Activated CD4-positive, CD25-positive, alpha-beta regulatory T cell (primary cell): ENCODE measurements at regions not wholly inside any gene's neighbourhood (a gene's known extent, or its start where the extent isn't known, plus 50 kb on each side); places are given as distances from the start of the nearest gene placed in this dataset.
"Not testable (repeated sequence)": the region's sequence is repeated elsewhere in the genome, so short reads cannot be mapped to it uniquely, and the experiment has no call there.

ENCODE experiments used
- DNase-seq, 4 experiments: peaks; one replicate each; lab custom pipeline; 2025; lab: John Stamatoyannopoulos, UW

DNA sequence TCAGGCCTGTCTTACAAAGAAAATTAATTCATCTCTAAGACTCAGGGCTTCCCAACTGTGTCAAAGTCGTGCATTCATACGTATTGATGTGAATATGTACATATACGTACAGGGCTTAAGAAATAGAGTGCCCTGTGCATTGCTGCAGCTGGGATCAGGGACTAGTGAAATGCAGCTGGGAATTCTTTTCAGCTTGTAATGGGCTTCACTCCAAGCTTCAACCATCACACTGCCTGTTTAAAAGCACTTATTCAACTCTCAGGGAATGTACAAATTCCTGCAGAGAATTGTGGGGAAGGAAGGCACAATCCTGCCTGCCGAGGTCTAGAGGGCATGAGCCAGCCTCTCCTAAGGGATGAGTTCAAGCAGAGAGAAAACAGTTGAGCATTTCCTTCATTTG lies 59.6 kb upstream of the MAN2A1 start:
- DNase-seq: no peak

DNA sequence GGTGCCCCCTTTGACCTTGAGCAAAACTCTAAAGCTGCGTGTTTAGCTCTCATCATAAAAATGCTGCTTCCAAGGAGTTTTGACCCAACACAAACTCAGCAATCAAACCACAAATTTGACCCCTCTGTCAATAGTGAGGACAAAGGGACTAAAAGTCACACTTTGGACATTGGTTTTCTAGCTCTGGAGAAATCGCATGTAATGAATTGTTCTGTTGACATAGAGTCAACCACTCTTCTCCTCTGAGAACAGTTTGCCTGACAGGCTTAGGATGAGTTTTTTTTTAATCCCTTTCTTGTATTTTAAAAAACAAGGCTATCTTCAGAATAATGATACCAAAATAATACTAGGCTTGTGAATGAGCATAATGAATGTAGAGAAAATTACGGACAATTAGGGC lies 61.1 kb upstream of the MAN2A1 start:
- DNase-seq: no peak

DNA sequence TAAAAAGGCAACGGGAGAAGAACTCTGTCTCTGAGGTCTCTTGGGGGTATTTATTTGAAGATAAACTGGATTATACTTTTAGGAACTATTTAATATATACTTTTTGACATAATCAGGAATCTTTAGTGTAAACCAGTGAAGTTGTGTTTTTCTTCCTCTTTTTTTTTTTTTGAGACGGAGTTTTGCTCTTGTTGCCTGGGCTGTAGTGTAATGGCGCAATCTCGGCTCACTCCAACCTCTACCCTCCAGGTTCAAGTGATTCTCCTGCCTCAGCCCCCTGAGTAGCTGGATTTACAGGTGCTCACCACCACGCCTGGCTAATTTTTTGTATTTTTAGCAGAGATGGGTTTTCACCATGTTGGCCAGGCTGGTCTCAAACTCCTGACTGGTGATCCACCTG lies 68.5 kb upstream of the MAN2A1 start:
- DNase-seq: not testable (repeated sequence)

DNA sequence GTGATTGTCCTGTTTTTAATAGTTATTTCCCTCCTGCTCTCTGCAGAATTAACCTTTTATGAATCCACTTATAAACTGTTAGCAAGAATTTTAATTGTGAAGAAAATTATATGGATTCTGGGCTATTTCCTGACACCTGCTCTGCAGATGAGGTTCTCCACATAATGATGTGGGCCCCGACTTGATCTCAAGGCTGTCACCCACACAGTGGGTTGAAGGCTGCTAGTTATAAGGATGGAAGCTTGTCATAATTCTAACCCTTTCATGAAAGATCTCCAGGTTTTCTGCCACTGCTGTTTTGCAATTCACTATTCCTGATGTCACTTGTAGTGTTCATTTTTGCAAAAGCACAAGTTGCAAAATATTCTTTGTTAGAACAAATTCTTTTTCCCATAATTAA lies 69.1 kb upstream of the MAN2A1 start:
- no peak for DNase-seq

DNA sequence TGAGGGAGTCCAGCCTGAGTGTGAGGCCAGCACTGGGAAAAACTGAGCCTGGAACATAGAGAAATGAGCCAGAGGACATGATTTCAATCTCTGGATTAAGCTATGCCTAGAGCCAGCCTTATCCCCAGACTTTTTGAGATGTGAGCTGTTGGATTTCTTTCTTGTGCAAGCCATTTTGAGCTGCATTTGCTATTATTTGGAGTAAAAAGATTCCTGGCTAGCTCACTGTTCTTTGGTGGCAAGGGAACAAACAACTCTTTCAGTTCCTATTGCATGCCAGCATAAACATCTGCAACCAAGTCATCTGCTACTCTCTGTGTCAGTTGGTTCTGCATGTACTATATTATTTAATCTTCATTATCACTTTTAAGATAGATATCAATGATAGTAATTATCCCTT lies 70.1 kb upstream of the MAN2A1 start:
- no peak for DNase-seq

DNA sequence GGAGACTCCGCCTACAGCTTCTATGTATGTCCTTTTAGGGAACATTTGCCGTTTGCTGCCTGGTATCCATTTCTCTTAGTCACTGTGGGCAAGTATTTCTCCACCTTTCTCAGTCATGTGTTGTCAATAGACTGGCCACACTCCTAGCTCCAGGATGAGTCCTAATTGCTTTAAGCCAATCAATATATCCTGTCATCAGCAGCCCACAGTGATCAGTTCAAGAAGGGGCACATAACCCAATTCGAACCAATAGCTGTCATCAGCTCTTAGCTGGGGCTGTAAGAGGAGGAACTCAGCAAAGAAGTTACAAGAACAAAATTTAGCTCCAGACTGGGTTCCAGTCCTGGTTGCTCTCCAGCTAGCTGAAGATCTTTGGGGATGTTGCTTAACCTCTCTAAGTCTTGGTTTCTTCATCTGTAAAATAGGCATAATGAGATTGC lies 70.7 kb upstream of the MAN2A1 start:
- DNase-seq: no peak

DNA sequence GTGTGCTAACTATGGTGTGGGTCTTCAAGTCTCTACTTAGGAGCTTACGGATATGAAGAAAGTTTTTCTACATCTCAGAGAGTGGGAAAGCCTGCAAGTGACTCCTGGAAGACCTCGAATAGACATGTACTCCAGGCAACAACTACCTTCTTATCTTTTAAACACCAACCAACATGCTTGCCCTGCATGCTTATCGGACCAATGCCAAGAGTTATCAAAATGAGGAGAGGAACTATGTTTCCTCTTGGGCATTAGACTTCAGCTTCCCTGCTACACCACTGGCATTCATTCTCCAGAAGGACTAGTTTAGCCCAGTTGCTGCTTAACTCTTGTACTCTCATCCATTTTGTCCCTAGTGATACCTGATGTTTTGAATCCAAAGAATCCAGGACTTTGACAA lies 74.7 kb upstream of the MAN2A1 start:
- DNase-seq: no peak

DNA sequence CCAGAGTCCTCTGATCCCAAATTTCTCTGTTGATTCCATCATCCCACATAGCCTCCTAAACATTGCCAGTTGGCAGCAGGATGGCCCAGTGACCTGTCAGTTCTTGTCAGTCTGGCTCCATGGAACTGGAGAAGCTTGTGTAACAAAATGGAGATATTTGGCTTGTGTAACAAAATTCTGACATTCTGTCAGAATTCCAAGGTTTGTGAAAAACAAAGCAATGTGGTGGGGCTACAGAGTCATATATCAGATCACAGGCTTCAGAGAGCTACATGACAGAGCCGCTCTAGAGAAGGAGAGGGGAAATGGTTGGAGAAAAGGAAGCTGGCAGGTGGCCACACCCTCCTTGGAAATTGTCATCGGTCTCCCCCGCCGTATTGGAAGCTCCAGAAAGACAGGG lies 75.4 kb upstream of the MAN2A1 start:
- no peak for DNase-seq

DNA sequence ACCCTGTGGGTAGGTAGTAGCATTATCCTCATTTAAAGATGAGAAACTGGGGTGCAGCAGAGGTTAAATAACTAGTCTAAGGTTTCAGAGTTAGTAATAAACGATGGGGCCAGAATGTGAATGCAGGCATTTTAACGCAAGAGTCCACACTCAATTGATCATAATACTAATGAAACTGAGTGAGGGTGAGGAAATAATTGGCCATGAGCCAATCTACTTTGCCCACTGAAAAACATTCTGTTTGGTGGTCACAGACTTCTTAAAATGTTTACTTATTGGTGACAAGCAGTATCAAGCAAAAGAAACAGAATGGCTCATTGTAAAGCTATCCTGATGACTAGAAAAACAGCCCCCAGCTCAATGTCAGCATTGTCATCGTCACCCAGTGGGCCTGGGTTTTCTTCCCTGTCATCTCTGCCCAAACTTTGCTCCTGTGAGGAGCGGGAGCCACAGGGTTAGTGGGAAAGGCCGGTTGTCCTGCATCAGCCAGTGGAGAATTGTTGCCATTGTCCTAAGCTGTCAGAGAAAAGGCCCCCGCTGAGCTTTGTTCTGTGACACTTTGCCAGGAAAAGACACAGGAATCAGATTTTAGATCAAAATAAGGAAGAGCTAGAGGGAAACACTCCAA lies 77.3 kb upstream of the MAN2A1 start:
- DNase-seq: no peak

DNA sequence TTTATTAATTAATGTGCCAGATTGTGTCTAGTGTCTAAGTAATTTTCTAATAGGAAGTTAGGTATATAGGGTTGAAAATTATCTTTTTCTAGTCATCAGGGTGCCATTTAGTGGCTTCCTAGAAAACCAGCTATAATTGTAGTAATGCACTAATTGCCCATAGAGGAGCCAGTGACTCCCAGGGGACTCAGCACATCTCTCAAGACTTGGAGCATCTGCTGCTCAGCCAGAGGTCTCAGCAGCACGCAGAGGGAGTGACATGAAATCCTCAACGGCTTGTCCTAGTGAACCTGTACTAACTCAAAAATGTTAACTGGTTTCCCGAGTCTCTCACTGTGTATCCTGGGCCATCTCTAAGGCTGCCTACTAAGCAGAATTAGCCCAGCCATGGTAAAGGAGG lies 78.2 kb upstream of the MAN2A1 start:
- no peak for DNase-seq

DNA sequence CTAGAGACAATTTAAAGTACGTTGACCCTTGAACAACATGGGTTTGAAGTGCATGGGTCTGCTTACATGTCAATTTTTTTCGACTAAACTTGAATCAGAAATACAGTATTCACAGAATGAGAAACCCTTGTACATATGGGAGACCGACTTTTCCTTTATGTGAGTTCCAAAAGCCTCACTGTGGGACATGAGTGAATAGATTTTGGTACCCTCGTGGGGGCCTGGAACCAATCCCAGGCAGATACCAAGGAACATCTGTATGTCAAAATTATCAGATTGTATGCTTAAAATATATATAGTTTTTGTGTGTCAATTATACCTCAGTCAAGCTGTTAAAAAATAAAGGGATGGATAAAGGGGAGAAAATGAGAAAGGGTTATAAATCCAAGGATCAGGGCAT lies 78.7 kb upstream of the MAN2A1 start:
- DNase-seq: no peak

DNA sequence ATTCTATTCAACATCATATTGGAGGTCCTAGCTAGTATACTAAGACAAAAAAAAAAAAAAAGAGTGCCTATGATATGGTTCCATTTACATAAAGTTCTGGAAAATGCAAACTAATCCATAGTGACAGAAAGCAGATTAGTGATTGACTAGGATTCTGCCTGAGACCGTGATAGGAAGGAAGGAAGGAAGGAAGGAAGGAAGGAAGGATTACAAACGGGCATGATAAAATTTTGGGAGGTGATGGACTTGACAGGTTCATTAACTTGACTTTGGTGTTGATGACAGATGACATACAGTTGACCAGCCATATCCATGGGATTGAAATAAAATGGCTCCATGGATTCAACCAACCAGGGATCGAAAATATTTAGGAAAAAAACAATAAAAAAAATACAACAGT lies 79.1 kb upstream of the MAN2A1 start:
- DNase-seq: no peak

DNA sequence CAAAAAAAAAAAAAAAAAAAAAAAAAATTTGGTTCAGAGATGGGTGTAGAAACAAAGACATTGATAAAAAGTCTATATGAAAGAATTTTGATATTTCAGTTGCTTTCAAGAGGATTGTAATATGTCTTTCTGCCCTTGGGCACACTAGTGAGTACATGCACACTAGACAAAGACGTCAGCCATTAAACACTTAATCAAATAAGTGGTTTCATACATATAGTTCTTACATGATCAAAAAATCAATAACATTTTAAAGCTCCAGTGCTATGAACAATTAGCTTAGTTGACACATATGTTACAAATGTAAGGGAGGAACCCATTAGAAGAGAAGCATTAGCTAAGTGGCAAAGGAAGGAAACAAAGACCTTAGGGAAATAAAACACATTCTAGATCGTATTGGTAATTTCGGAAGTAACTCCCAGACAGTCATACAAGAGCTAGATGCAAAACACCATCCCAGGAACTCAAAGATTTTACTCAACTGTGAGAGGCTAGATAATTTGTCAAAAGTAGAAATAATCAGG lies 84.5 kb upstream of the MAN2A1 start:
- DNase-seq: no peak

DNA sequence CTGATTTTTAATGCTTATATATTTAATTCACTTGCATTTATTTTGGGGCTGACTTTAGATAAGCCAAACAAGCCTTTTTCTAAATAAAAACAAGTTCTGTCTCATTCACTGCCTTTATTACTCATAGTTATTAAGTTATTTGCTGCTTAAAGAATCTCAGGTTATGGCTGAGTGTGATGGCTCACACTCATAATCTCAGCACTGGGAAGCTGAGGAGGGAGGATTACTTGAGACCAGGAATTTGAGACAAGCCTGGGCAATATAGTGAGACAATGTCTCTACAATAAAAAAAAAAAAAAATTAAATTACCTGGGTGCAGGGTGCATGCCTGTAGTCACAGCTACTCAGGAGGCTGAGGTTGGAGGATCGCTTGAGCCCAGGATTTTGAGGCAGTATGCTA lies 85.0 kb upstream of the MAN2A1 start:
- DNase-seq: no peak

DNA sequence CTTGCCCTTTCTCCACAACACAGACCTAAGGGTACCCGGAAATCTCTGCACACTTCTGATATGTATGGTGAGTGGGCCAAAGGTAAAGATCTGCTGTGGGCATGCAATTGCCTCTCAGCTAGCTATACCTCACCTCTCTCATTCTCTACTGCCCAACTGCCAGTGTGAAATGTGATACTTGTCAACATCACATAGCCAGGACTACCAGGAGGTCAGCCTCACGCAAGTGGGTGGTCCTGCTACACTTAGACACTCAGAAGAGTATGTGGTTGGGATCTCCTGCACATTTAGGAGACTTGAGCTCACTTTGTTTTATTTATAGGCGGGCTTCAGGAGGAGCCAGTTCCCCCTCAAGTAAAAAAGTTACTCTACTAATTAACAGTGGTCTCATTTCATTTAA lies 88.0 kb upstream of the MAN2A1 start:
- no peak for DNase-seq

DNA sequence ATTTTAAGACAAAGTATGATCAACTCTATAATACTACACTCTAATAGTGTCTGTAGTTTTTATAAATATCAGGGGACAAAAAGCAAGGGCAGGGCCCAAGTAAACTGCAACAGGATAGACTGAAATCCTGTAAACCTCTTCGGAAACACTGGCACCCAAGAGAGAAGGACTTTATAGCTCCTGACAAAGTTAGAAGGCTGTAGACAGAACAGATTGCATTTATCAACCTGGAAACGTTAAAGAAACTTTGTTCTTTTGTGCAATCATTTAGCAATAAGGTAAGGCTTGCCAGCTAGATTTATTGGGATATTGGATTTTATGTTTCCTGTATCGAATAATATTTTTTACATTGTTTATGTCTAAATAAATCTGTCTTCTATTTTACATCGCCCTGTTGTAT lies 91.8 kb upstream of the MAN2A1 start:
- DNase-seq: no peak

DNA sequence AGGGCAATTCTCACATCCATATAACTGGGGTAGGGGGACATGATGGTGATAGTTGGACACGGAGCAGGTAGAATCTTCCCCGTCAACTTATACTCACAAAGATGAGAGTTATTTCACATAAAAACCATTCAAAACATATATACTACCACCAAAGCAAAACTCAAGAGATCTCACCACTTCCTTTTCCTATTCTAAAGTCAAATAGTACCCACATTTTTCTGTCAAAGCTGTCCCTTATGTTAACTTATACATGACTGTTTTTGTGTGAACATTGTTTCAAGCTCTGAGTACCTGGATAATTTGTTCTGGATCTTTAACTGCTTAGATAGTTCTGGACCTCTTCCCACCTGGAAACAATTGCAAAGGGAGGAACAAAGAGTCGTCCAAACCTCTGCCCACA lies 95.5 kb upstream of the MAN2A1 start:
- no peak for DNase-seq

DNA sequence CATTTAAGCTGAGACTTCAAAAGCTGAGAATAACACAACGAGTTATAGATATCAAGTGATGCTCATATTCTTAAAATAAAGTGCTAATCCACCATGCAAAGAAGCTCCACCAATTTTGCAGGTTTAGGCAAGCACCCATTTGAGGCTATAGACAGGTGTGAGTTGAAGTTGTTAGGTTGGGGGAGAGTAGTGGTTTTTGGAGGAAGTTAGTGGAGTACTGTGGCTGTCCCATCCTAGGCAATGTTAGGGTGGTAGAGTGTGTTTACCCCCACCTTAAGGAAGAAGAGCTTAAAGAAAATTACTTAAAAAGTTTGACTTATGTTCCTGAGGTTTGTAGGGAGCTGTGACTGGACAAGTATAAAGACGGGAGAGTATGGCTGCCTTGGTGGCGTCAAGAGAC lies 98.9 kb upstream of the MAN2A1 start:
- no peak for DNase-seq

DNA sequence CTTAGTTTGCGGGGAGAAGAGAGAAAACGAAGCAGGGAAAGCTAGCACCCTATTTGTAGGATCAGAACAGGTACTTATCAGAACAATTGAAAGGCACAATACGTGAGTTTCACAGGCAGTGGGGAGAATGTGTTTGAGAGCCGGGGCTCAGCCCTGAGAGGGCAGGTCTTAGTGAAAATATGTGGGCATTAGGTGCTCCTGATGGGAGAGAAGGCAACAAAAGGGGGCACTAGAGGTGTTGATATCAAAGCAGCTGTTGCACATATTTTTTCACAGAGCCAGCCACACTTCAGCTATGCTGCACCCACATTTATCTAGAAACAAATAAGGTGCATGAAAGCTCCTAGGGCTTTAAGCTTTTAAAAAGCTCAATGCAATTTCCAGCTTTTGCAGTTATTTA lies 99.7 kb upstream of the MAN2A1 start:
- DNase-seq: no peak

DNA sequence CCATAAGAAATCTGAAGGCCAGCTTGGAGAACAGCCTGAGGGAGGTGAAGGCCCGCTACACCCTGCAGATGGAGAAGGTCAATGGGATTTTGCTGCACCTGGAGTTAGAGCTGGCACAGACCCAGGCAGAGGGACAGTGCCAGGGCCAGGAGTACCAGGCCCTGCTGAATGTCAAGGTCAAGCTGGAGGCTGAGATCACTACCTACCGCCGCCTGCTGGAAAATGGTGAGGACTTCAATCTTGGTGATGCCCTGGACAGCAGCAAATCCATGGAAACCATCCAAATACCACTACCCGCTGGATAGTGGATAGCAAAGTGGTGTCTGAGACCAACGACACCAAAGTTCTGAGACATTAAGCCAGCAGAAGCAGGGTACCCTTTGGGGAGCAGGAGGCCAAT lies 100.5 kb upstream of the MAN2A1 start:
- DNase-seq: no peak

DNA sequence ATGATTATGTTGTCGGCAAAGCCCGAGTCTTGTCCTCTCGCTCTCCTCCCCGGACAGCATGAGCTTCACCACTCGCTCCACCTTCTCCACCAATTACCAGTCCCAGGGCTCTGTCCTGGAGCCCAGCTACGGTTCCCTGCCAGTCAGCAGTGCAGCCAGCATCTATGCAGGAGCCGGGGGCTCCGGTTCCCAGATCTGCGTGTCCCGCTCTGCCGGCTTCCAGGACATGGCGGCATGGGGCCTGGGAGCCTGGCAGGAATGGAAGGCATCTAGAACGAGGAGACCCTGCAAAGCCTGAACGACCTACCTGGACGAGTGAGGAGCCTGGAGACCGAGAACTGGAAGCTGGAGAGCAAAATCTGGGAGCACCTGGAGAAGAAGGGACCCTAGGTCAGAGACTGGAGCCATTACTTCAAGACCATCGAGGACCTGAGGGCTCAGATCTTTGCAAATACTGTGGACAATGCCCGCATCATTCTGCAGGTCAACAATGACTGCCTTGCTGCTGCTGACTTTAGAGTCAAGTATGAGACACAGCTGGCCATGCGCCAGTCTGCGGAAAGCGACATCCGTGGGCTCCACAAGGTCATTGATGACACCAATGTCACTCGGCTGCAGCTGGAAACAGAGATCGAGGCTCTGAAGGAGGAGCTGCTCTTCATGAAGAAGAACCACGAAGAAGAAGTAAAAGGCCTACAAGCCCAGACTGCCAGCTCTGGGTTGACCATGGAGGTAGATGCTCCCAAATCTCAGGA lies 101.3 kb upstream of the MAN2A1 start:
- no peak for DNase-seq

DNA sequence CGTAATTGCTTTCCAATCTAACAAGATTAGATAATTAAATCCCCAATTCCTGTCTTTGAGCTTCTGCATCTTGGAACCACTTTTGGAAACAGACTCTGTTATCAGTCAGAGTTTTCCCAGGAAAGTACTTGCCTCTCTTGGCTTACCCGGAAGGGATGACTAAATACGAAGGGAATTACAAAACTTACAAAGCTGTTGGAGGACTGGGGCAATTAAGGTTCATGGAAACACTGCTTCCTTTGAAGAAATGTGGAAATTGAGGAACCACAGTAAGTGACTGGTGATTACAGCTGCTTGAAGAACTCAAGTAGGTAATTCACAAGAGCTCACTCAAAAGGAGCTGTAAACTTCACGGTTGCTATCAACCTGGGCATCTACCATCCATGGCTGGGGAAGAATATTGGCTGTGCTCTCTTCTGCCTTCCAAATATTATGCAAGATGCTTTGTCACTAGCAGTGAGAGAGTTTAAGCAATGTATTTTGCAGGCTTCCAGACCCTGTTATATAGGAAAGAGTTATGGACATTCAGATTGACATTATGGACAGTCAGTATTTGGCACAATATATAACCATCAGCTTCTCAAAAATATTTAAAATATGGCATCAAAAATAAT lies 104.6 kb upstream of the MAN2A1 start:
- DNase-seq: no peak

DNA sequence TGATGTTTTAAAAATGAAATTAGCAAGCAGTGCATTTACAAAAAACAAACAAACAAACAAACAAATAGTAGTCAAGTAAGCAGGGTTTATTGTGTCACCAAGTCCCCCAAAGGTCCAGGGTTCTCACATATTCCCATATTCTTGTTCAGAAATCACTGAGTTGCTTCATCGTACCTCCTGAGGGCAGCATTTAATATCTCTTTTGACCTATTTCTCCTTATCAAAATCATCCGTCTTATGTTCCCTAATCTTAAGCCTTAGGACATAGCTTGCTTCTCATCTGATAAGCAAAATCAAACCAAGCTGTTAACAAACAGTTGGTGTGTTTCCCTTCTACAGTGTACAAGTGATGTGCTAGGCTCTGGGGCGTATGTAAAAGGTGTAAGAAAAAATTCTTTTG lies 109.5 kb upstream of the MAN2A1 start:
- no peak for DNase-seq
